GM21381 (cell line): ENCODE measurements at regions not wholly inside any gene's neighbourhood (a gene's known extent, or its start where the extent isn't known, plus 50 kb on each side); places are given as distances from the start of the nearest gene placed in this dataset.

Experiments
- ATAC-seq: cut with Tn5 transposase; IDR thresholded peaks from one replicate; pipeline ENCODE4 v1.9.1; 2021; ENCODE audit warnings: mild to moderate bottlenecking, moderate library complexity; ENCODE audit not compliant: unreplicated experiment

DNA sequence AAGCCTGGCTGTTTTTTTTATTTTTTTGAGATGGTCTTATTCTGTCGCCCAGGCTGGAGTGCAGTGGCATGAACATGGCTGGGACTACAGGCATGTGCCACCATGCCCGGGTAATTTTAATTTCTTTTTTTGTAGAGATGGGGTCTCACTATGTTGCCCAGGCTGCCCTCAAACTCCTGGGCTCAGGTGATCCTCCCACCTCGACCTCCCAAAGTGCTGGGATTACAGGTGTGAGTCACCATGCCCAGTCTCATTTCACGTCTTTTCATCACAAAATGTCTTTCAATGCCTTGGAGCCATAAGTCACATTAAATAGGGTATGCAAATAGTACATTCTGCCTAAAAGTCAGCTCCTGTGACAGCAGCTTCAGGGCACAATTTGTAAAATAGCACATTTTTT, 52.8 kb downstream of the SOX2 start:
- ATAC-seq, result no peak

DNA sequence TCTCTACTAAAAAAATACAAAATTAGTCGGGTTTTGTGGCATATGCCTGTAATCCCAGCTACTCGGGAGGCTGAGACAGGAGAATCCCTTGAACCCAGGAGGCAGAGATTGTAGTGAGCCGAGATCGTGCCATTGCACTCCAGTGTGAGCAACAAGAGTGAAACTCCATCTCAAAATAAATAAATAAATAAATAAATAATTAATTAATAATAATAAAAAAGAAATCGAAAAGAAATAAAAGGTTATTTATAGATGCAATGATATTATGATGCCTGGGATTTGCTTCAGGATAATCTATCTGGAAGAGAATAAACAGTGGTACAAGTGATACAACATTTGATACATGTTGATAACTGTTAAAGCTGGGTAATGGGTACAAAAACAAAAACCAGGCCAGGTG, 58.6 kb downstream of the SOX2 start:
- ATAC-seq, result no peak

DNA sequence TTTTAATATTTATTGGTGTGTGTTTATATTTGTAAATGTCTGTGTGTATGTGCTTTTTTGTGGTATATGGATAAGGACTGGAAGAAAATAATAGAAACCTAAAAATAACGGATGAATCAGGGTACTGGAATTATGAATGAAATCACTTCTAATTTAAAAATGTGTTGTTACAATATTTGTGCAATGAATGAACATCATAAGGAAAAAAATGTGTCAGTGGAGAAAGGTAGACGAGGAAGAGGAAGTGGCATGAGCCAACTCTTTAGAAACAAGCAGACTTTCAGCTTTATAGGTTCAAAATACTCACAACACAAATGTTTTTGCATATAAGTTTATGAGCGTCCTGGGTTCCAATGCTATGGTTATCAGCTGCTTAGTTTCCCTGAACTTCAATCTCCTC, 59.4 kb downstream of the SOX2 start:
- ATAC-seq, result no peak

DNA sequence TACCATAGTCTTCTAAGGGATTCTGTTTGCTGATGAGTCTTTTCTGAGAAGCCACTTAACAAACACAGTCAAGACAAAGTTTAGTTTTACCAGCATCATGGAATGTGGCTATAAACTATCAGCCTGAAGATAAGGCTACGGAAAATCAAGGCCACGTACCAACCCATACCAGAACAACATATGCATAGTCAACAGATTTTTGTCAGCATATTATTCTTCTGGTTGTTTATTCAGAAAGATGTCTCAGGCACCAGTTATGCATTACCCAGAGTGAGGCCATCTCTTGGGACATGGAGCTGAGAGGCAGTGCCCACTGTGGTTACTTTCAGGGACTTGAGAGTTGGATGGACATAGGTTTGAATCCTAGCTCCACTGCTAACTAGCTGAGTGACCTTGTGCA, 60.4 kb downstream of the SOX2 start:
- no peak for ATAC-seq

DNA sequence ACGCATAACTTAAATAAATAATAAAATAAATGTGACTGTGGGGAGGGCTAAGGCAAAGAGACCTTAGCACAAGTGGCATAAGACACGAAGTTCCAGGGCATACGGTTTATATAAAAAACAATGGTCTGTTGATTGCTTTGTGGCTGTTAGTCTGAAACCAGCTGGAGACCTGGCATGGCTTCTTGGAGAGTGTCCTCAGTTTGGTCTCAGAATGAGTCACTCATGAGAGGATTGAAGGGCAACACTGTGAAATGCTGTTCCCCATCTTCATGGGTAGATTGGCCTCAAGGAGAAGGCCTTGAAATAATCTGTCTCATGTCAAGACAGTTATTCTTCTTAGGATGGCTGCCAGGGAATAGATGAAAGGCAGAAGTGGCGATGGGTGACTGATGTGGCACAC, 62.2 kb downstream of the SOX2 start:
- ATAC-seq, result no peak

DNA sequence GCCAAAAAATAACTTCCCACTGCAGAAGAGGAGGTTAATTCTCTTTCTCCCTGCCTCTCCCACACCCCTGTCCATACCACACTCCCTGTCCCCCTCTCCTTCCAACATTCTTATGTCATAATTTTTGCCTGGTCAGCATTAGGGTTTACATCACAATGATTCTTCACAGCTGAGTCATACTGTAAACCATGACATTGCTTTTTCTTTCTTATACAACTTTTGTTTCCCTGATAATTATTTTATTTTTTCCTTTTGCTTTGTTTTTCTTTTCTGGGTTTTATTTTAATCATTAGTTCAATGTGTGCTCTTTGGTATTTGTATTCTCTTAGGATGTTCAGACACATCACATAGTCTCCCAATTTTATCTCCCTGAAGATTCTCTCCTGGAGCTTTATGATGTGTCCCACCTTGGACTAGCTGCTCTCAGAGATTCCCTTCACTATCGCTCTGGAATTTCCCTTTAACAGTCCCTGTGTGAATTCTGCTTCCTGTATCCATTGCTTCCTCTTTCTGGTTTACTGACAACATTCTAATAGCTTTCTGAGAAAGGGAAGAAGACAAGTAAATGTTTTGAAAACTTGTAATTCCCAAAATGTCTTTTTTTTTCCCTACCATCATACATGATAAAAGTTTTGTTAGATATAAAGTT, 70.7 kb downstream of the SOX2 start:
- ATAC-seq, result no peak

DNA sequence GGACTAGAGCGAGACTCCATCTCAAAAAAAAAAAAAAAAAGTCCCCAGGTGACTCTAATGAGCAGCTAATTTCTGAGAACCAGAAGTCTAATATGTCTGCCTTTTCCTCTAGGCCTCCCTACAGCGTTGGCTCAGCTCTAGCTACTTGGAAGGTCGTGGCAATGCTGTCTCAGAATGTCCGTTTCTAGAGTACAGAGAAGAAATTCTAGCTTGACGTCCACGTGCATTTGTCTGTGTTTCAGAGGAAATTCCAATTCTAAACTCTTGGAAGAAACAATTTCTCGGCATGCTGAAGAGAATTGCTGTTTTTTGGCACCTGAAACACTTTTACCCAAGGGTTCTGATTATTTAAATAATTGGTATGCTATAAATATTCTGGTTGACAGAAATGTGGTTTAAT, 78.8 kb downstream of the SOX2 start:
- ATAC-seq, result no peak

DNA sequence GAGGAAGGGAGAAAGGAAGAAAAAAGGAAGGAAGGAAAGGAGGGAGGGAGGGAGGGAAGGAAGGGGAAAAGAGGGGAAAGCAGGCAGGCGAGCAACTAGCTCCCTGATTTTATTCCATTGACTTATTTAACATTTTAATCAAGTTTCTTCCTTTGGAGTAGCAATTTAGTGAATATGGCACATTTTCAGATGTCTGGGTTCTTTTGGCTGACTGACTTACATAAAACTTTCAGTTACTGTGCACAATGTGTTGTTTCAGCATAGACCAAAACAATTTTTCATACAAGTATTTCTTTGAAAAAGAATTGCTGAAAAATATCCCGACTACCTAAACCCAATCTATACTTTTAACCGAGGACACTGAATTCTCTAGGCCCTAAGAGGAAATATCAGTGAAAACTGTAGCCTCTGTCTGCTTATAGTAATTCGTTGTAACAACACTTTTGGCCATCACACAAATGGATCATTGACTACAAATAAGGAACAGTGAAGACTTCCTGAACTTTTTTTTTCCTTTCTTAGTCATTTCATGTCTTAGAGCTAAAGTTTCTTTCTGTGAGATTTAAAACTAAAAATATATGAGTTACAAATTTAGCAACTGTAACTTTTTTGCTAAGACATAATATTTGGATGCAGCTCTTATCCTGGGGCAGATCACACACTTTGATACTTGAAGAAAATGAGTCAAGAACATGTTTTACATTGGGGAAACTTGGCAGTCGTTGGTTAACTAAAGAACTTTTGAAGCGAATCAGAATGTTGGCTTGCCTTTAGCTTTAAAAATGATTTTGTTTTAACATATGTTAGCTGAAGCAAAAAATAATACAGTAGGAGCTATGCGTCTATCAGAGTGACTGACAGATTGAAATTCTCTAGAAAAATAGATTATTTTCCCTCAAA, 79.6 kb downstream of the SOX2 start:
- ATAC-seq, result no peak

DNA sequence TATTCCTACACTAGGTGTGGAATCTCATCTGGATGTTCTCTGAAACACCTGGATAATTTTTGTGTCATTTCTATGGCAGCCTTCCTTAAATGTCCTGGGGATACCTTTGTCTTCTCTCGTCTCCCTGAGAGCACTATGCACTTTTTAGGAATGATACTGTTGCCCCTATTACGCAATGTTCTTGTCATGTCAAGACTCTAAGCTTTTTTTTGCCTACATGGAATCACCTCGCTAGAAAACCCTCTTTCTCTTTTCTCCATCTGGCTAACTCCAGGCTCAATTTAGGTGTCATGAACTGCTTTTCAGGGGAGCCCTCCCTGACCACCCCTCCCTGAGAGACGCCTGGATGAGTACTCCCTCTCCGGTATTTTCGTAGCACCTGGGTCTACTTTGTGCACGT, 81.3 kb downstream of the SOX2 start:
- ATAC-seq, result no peak

DNA sequence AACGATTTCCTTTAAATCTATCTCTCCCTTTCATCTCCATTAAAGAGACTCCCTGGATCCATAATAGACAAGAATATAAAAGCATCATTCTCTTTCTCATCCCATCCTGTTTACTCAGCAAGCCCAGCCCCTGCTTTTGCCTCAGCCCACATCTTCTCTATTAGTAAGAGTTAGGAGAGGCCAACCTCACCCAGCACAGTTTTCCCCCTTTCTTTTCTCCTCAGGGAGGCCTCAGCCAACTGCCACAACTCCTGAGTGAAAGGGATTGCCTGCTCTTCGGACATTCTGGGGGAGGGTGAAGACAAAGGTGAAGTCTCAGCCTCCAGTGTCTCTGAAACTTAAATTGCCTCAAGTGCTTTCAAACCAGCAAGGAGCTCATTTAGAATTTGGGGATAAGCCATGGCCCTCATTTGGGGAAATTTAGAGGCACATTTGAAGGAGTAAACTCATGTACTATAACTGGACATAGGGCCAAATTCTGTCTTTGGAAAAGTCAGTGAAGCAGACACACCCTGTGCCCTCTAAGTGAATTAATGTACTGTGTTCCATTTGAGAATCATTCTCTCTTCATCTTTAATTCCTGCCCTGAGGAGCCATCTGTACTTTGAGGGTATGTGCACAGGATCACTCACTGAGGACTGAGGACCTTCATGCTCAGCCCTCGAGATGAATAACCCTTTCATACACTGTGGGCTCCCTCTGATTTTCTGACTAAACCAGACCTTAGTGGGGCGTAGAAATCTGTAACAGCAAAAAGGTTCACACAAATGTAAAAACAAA, 82.5 kb downstream of the SOX2 start:
- ATAC-seq, result no peak

DNA sequence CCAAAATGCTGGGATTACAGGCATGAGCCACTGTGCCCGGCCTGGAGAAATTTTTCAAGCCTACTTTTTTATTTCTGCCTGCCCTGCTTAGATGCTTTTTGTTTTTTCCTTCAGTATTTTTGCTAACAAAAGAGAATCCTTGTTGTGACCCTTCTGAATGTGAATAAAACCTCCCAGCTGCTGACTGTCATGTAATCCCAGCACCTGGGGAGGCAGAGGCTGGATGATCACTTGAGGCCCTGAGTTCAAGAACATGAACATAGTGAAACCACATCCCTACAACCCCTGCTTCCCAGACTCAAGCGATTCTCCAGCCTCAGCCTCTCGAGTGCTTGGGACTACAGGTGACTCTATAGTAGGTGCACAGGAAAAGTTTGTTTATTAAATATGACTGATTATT, 84.9 kb downstream of the SOX2 start:
- no peak for ATAC-seq

DNA sequence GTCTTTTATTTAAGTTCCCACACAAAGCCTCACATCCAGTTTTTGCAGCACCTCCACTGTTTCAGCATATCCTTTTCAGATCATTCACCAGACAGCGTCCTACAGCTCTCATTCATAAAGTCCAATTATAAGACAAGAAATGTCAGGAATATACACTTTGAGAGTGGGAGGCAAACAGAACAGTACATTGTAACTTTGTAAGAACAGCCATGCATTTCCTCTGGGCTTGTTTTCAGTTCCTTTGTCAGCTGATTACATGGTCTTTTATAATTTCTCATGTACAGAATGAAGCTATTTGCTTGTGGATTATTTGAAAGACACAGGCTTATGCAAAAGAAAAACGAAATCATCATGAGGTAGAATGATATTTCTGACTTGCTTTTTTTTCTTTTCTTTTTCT, 85.7 kb downstream of the SOX2 start:
- ATAC-seq, result no peak

DNA sequence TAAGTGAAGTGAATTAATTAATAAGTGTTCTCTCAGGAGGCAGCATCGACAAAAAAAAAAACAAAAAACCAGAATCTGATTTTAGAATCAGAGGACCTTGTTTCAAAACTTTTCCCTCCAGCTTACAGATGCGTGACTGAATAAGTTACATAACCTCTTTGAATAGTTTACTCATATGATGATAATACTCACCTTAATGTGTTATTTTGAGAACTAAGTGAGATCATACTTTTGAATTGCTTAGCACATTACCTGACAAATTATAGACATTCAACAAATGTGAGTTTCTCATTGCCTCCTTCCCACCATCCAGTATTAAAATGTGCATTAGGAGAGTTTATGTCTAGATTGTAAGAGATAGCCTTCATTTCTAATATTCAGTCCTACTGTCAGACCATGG, 94.0 kb downstream of the SOX2 start:
- no peak for ATAC-seq

DNA sequence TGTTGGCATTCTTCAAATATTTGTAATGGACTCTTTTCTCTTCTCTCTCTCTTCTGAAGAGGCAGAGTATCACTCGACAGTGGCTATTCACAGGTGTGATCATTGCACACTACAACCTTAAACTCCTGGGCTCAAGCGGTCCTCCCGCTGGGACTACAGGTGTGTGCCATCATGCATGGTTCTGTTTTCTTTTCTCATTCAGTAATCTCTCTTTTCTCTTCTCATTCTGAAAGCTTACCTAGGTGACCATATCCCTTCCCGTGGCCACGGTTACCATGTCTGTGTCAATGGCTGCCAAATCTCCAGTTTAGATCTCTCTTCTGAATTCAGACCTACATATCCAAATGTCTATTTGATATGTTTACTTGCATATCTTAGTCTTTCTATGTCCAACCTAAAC, 96.3 kb downstream of the SOX2 start:
- ATAC-seq, result no peak

DNA sequence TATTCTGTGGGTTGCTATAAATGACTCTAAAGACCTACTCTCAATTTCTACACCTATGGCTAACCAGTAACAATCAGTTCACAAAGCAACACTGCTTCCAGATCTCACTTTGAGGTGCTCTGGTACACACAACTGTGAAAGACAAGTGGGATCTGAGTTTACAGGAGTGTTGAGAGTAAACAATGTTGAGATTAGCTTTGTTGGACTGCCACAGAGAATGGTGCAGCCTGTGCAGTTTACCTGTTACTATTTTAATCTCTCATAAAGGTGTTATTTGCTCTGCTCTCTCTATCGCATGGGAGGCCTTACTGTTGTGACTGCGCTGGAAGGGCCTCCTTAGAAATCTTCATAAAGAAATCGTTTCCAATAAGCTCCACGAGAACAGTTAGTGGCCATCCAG, 112.0 kb downstream of the SOX2 start:
- ATAC-seq, result no peak

DNA sequence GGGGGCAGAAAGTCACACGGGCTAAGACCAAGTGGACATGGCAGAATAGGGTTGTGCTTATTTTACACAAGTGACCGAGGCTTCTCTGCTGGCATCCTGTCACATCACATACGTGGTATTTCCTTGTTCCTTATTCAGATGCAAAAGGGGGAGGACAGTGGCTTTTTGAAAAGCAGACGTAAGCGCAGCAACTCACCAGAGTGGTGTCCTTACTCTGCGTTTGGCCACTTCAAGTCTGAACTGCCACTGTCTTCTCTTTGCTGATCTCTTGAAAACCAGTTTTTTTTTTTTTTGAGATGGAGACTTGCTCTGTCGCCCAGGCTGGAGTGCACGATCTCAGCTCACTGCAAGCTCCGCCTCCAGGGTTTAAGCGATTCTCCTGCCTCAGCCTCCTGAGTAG, 113.2 kb downstream of the SOX2 start:
- ATAC-seq, result no peak

DNA sequence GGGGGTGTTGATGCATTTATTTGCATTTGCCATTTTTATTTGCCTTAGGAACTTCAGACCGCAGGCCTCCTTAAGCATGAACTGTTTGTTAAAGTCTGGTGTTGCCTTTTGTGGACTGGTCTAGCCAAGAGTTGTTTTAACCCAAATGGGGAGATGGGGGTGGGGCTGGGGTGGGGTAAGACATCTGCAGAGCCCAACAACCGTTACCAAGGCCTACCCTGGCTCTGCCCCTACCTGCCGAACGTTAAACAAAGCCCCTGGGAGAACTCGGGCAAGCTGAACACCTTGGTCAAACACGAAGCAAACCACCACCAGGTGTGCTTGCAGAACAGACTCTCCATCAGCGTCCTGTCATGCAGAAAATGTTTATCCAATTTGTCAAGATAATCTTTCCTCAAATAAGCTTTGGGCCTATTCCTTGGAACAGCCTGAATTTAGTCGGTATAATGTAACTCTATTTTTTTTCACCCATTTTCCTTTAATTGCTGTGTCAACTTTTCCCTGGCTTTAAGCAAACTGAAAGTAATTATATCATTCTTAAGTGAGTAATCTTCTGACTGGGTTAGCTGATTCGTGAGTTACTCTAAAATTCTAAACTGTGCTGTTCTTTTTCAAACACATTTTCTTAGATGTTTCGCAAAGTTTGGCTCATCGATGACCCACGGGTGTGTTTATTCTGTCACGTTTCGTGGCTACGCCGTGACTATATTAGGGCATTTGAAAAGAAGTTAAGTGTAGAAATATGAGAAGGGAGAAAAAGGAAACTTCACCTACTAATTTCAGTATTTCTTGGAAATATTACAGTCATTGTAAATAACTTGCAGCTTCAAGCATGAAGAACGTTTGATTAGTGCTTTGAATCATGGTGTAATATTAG, 127.6 kb downstream of the SOX2 start:
- no peak for ATAC-seq

DNA sequence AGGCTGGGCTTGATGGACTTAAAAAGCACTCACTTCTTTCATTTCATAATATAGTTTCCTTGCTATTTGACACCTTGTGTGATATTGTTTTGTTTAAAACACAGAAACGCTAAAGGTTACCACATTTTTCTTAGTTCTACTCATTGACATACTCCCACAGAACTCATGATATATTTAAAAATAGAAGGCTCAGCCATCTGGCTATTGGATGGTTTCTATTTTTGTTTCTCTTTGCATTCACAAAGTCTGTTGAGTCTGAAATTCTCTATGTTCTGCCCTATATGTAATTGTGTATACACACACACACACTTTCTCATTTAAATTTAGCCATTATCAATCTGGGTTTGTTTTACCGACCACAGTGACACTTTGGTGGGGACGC, 128.2 kb downstream of the SOX2 start:
- ATAC-seq, result no peak

DNA sequence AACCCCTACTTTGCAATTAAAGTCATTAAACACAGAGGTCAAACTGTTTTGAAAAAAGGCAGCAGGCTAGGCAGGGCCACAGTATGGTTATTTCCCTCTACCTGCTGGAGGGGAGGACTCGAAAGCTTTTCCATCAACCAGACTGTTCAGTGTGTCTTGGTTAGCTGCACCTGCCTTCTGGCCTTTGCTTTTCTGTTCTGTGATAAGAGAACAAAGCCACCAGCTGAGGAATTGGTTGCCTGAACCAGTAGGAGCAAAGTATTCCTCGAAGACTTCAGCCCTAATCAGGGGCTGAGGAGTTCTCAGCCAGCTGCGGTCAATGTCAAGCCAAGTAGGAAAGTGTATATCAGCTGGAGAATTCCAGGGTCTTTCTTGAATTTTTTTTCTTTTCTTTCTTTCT, 132.5 kb downstream of the SOX2 start:
- ATAC-seq, result no peak

DNA sequence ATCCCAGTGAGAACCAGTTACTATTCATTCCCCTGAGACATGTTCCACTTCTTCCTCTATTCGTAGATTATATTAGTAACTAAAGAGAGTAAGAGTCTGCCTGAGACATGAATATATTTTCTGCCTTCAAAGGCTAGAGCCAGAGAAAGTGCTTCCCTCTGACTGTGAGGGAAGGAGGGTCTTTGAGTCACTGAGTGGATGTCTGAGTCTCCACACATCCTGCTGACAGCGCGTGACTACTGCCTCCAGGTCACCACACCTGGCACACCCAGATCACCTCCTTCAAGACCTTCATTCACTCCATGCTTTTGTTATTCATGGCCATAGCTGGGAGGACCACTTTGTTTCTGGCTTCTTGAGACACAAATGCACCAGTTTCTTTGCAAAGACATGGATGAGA, 135.6 kb downstream of the SOX2 start:
- no peak for ATAC-seq

DNA sequence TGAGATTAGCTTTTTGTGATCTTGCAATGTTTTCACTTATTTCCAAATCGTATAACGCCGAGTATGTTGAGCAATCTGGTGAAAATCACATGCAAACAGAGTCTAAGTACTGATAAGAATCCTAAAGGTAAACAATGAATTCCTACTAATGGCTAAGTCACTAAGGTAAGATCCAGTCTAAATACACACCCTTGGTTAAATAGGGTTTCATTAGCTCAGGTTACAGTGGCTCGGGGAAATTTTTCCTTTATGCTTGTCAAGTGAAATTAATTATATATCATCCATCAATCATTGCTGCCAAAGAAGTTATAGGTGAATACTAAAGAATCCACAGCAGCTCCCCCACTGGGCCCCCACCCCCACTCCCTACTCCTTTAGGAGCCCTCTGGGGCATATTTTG, 139.3 kb downstream of the SOX2 start:
- ATAC-seq, result no peak
